ENCODE measurements at regions not wholly inside any gene's neighbourhood (a gene's known extent, or its start where the extent isn't known, plus 50 kb on each side); places are given as distances from the start of the nearest gene placed in this dataset.

DNA sequence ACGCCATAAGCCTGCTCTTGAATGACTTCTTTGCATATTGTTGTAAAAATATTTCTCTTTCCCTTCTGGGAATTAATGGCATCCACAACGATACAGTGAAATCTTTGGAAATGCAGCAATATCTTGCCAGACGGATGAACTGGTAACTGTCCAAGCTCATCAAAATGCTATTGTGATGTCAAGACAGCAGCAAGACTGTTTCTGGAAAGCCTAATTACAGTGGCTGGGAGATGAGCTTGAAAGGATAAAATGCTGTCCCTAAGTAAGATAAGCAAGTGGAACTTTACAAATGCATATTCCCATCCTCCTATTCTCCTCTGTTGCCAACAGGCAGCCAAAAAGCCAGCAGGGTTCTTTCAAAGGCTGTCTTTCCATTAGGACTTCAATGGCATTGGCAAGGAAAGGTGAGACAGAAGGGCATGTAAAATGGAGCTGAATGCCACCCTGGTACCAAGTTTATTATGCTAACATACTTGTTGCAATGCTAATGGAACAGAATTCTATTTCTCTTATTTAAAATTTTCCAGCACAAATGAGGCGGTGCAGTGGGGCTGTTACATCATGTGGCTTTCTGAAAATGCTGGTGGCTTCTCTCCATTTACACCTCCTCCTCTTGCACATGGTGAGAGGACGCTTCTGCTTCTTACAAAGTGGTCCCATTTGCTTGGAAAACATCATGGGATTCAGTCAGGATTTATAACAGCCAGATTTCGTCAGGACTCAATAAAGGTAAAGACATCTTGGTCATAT is 178.3 kb upstream of the PTER start:
- H3K4me1 ChIP-seq: no peaks in the 10 kb centered on the region
- H3K27ac ChIP-seq: no peak overlapping the region
- H3K4me2 ChIP-seq: no peak overlapping the region
- 10% methylated on average over 6 of the region's 6 CpGs for WGBS (ENCODE audit: missing lambda C conversion rate)
- no peak overlapping the region for H3K4me3 ChIP-seq
- TF ChIP-seq MAFK (IDR thresholded peaks at IDR 0.05; ENCODE audit: partially characterized antibody) (no peak), HDAC2 (IDR thresholded peaks at IDR 0.05) (no peak), PHF8 (IDR thresholded peaks at IDR 0.05; ENCODE audit: borderline replicate concordance, low read depth) (no peak), HOXB13 (CRISPR knock-in tag; IDR thresholded peaks at IDR 0.05; ENCODE audit: low read depth) (no peak), CEBPB (IDR thresholded peaks at IDR 0.05) (no peak), MAZ (IDR thresholded peaks at IDR 0.05; ENCODE audit: borderline replicate concordance, low read depth, low read length) (no peak), ZNF302 (CRISPR knock-in tag; IDR thresholded peaks at IDR 0.05) (no peak), BCL3 (IDR thresholded peaks at IDR 0.05) (no peak), SREBF2 (IDR thresholded peaks at IDR 0.05) (no peak), CBX8 (IDR thresholded peaks at IDR 0.05) (no peak), EP300 (IDR thresholded peaks at IDR 0.05) (no peak), EHF (CRISPR knock-in tag; IDR thresholded peaks at IDR 0.05) (no peak), CHD2 (IDR thresholded peaks at IDR 0.05; ENCODE audit: low read length, partially characterized antibody) (no peak)
- TF ChIP-seq, protein P1, sequence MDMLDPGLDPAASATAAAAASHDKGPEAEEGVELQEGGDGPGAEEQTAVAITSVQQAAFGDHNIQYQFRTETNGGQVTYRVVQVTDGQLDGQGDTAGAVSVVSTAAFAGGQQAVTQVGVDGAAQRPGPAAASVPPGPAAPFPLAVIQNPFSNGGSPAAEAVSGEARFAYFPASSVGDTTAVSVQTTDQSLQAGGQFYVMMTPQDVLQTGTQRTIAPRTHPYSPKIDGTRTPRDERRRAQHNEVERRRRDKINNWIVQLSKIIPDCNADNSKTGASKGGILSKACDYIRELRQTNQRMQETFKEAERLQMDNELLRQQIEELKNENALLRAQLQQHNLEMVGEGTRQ (IDR thresholded peaks at IDR 0.05): no peak
- TF ChIP-seq, protein P2, sequence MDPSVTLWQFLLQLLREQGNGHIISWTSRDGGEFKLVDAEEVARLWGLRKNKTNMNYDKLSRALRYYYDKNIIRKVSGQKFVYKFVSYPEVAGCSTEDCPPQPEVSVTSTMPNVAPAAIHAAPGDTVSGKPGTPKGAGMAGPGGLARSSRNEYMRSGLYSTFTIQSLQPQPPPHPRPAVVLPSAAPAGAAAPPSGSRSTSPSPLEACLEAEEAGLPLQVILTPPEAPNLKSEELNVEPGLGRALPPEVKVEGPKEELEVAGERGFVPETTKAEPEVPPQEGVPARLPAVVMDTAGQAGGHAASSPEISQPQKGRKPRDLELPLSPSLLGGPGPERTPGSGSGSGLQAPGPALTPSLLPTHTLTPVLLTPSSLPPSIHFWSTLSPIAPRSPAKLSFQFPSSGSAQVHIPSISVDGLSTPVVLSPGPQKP (IDR thresholded peaks at IDR 0.05; ENCODE audit: low read depth, low read length): no peak
- TF ChIP-seq, protein P3, sequence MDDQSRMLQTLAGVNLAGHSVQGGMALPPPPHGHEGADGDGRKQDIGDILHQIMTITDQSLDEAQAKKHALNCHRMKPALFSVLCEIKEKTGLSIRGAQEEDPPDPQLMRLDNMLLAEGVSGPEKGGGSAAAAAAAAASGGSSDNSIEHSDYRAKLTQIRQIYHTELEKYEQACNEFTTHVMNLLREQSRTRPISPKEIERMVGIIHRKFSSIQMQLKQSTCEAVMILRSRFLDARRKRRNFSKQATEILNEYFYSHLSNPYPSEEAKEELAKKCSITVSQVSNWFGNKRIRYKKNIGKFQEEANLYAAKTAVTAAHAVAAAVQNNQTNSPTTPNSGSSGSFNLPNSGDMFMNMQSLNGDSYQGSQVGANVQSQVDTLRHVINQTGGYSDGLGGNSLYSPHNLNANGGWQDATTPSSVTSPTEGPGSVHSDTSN (IDR thresholded peaks at IDR 0.05): no peak
- ChIA-PET POLR2A (no interaction called here), CTCF (no interaction called here)
- 0 out of 3 replicates have a peak, but pooled peaks cover 2% of the 10 kb centered on the region for H3K9me3 ChIP-seq
- FAIRE-seq (no peak), ATAC-seq (no peak), DNase-seq (ENCODE audit: low read depth in 1 of 2, low spot score in 1 of 2) (no peak)

- Histone ChIP-seq H3K27ac (no peak overlapping the region), H3K4me3 (no peak overlapping the region), H3K4me1 (no peaks in the 10 kb centered on the region), H3K9me3 (0 out of 3 replicates have a peak, but pooled peaks cover 2% of the 10 kb centered on the region), H3K4me2 (no peak overlapping the region)
- no peak for DNase-seq (ENCODE audit: low read depth in 1 of 2, low spot score in 1 of 2)
- no peak for FAIRE-seq
- TF ChIP-seq TP53 (CRISPR knock-in tag; IDR thresholded peaks at IDR 0.05) (no peak), RFX5 (IDR thresholded peaks at IDR 0.05) (no peak), CBX8 (IDR thresholded peaks at IDR 0.05) (no peak), POLR2A (IDR thresholded peaks at IDR 0.05; ENCODE audit: low read length) (no peak), RNF2 (IDR thresholded peaks at IDR 0.05; ENCODE audit: borderline replicate concordance, low read depth) (no peak), RARB (CRISPR knock-in tag; IDR thresholded peaks at IDR 0.05) (no peak)
- CTCF ChIA-PET: interaction anchor here (0.6 to 1.4 kb wide), 3 partner anchors 12 to 29 kb away, joined by 3 read pairs; no protein-coding TSS in a partner anchor
- no peak for ATAC-seq
- POLR2A ChIA-PET: no interaction called here
- WGBS (ENCODE audit: missing lambda C conversion rate): 7% methylated on average over 1 of the region's 1 CpG
Observed at GRCh38 chr10:16259726-16260125, 177.1 kb upstream of the PTER start.

All from A549 (cell line).